Cardiac muscle cell (in vitro differentiated cells and primary cell): ENCODE measurements at regions not wholly inside any gene's neighbourhood (a gene's known extent, or its start where the extent isn't known, plus 50 kb on each side); places are given as distances from the start of the nearest gene placed in this dataset.

ENCODE experiments used
- DNase-seq, 2 donors: peaks; one replicate each; pipeline versions ENCODE4 v3.0.0 to v3.0.0-alpha.2; 2010 to 2017; ENCODE audit warnings: low read depth in 1 of 2, low spot score in 1 of 2
- H3K27ac ChIP-seq: fragments of 200-600 bp; sonication (generic); 2 replicates; pipeline ENCODE4 v1.5.1; 2016
- H3K27me3 ChIP-seq: fragments of 200-600 bp; sonication (generic); 2 replicates; pipeline ENCODE4 v1.6.0; 2016; ENCODE audit warnings: control low read depth
- H3K36me3 ChIP-seq: fragments of 200-600 bp; sonication (generic); 2 replicates; pipeline ENCODE4 v1.5.1; 2016; ENCODE audit warnings: control low read depth
- H3K4me1 ChIP-seq: fragments of 200-600 bp; sonication (generic); 2 replicates; pipeline ENCODE4 v1.8.1; 2017; ENCODE audit warnings: low read depth, mild to moderate bottlenecking, mixed run types
- H3K4me3 ChIP-seq: fragments of 200-600 bp; sonication (generic); 2 replicates; pipeline ENCODE4 v1.5.1; 2016; ENCODE audit warnings: mild to moderate bottlenecking
- H3K9me3 ChIP-seq: fragments of 200-600 bp; sonication (generic); 2 replicates; pipeline ENCODE4 v1.5.1; 2017; ENCODE audit warnings: low read depth, mild to moderate bottlenecking, control low read depth
- CTCF ChIP-seq: IDR thresholded peaks from 2 replicates; pipeline ENCODE4 v1.5.1; 2012; ENCODE audit warnings: low read depth, mild to moderate bottlenecking, low read length

- H3K4me1 ChIP-seq: no peaks in the 10 kb centered on the region
- no peak for TF ChIP-seq CTCF
- H3K27ac ChIP-seq: no peak overlapping the region
- DNase-seq: no peak
- H3K36me3 ChIP-seq: no peaks in the 10 kb centered on the region
- H3K27me3 ChIP-seq: peaks cover 50% of the 10 kb centered on the region
- no peaks in the 10 kb centered on the region for H3K9me3 ChIP-seq
- H3K4me3 ChIP-seq: no peak overlapping the region
Observed at GRCh38 chr20:22951966-22952365, 83.1 kb upstream of the SSTR4 start.

- Histone ChIP-seq H3K27ac (no peak overlapping the region), H3K27me3 (peaks cover 60% of the 10 kb centered on the region)
Observed at GRCh38 chr20:22954661-22955060, 80.5 kb upstream of the SSTR4 start.

GRCh38 chr20:22958390-22958789 lies 76.7 kb upstream of the SSTR4 start:
- Histone ChIP-seq H3K9me3 (no peaks in the 10 kb centered on the region), H3K27ac (no peak overlapping the region), H3K4me1 (no peaks in the 10 kb centered on the region), H3K27me3 (peaks cover 28% of the 10 kb centered on the region), H3K4me3 (no peak overlapping the region), H3K36me3 (no peaks in the 10 kb centered on the region)
- no peak for DNase-seq
- TF ChIP-seq CTCF: no peak

More at GRCh38 chr20:22954661-22955060, 80.5 kb upstream of the SSTR4 start:
- Histone ChIP-seq H3K4me3 (no peak overlapping the region), H3K9me3 (no peaks in the 10 kb centered on the region), H3K4me1 (no peaks in the 10 kb centered on the region), H3K36me3 (no peaks in the 10 kb centered on the region)
- DNase-seq: no peak
- no peak for TF ChIP-seq CTCF

DNA sequence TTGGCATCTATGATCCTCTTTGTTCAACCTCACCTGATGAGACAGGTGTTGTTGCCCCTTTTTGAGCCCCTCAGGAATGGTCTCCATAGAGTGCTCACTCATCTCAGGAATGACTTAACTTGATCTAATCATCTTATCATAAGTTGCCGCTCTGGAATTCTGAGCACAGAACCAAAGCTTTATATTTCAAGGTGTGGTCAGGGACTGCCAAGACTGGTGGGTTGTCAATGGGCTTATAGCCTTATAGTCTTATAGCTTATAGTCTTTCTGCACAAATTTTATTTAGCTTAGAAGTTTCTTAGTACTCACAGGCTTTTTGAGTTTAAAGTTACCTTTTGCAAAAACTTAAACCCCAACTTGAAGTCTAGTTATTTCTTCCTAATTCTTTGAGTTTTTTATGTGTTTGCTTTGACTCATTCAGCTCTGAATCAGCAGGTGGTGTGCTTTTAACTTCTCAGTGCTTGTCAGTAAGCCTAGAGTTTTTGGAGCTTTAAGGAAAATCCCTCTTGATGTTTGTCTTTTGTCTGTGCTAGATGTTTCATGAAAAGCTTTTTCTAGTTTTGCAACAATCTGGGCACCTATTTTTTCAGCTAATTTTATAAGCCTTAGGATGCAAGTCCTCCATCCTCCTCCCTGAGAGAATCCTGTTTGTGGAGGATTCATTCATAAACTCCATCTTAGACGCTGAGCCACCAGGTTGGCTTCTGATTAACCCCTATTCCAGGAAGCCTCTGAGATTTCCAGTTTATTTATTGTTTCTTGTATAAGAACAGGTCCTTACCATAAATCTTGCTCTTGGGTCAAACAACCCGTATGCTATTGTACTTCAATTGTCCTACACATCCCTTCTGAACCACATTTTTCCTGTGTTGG lies 72.3 kb upstream of the SSTR4 start:
- no peak for DNase-seq
- TF ChIP-seq CTCF: no peak
- H3K27me3 ChIP-seq: peaks cover 6% of the 10 kb centered on the region
- no peaks in the 10 kb centered on the region for H3K4me1 ChIP-seq
- no peak overlapping the region for H3K4me3 ChIP-seq
- H3K36me3 ChIP-seq: no peaks in the 10 kb centered on the region
- no peaks in the 10 kb centered on the region for H3K9me3 ChIP-seq
- H3K27ac ChIP-seq: no peak overlapping the region

GRCh38 chr20:22963581-22963980 lies 71.5 kb upstream of the SSTR4 start:
- H3K9me3 ChIP-seq: no peaks in the 10 kb centered on the region
- TF ChIP-seq CTCF: no peak
- H3K27ac ChIP-seq: no peak overlapping the region
- H3K4me1 ChIP-seq: no peaks in the 10 kb centered on the region
- no peak for DNase-seq
- H3K36me3 ChIP-seq: no peaks in the 10 kb centered on the region
- no peaks in the 10 kb centered on the region for H3K27me3 ChIP-seq
- H3K4me3 ChIP-seq: no peak overlapping the region
